GM18519 (cell line): ENCODE measurements at regions not wholly inside any gene's neighbourhood (a gene's known extent, or its start where the extent isn't known, plus 50 kb on each side); places are given as distances from the start of the nearest gene placed in this dataset.

ENCODE experiments used
- ATAC-seq: cut with Tn5 transposase; IDR thresholded peaks from one replicate; pipeline ENCODE4 v1.9.1; 2021; ENCODE audit warnings: mild to moderate bottlenecking, moderate library complexity; ENCODE audit not compliant: unreplicated experiment, low FRiP score

GRCh38 chr13:22506096-22506691 is 674.6 kb upstream of the SGCG start:
- ATAC-seq: no peak

GRCh38 chr13:22517544-22517943 is 663.2 kb upstream of the SGCG start:
- no peak for ATAC-seq

GRCh38 chr13:22536851-22537250 is 643.9 kb upstream of the SGCG start:
- no peak for ATAC-seq

GRCh38 chr13:22538400-22538799 is 642.4 kb upstream of the SGCG start:
- ATAC-seq: no peak

GRCh38 chr13:22549126-22549525 is 631.7 kb upstream of the SGCG start:
- ATAC-seq: no peak

GRCh38 chr13:22561581-22561980 is 619.2 kb upstream of the SGCG start:
- no peak for ATAC-seq

GRCh38 chr13:22562116-22562515 is 618.7 kb upstream of the SGCG start:
- ATAC-seq: no peak

- ATAC-seq: no peak
Measured at GRCh38 chr13:22563272-22563671, 617.5 kb upstream of the SGCG start.

- ATAC-seq: no peak
Measured at GRCh38 chr13:22569811-22570210, 611.0 kb upstream of the SGCG start.

- no peak for ATAC-seq
Measured at GRCh38 chr13:22589880-22590279, 590.9 kb upstream of the SGCG start.

GRCh38 chr13:22592515-22592914 is 588.3 kb upstream of the SGCG start:
- no peak for ATAC-seq

- no peak for ATAC-seq
Measured at GRCh38 chr13:22594041-22594440, 586.7 kb upstream of the SGCG start.

GRCh38 chr13:22596171-22596863 is 584.5 kb upstream of the SGCG start:
- no peak for ATAC-seq

- ATAC-seq: no peak
Measured at GRCh38 chr13:22599156-22599555, 581.6 kb upstream of the SGCG start.

- no peak for ATAC-seq
Measured at GRCh38 chr13:22618002-22618401, 562.8 kb upstream of the SGCG start.

GRCh38 chr13:22625691-22626090 is 555.1 kb upstream of the SGCG start:
- ATAC-seq: no peak

GRCh38 chr13:22629374-22629773 is 551.4 kb upstream of the SGCG start:
- ATAC-seq: no peak

- ATAC-seq: no peak
Measured at GRCh38 chr13:22642088-22642487, 538.7 kb upstream of the SGCG start.

- ATAC-seq: no peak
Measured at GRCh38 chr13:22644941-22645340, 535.8 kb upstream of the SGCG start.

- ATAC-seq: no peak
Measured at GRCh38 chr13:22647156-22647850, 533.5 kb upstream of the SGCG start.

- ATAC-seq: no peak
Measured at GRCh38 chr13:22648320-22648801, 532.4 kb upstream of the SGCG start.

GRCh38 chr13:22652796-22653195 is 528.0 kb upstream of the SGCG start:
- no peak for ATAC-seq
